PC-9 (cell line): ENCODE measurements at regions not wholly inside any gene's neighbourhood (a gene's known extent, or its start where the extent isn't known, plus 50 kb on each side); places are given as distances from the start of the nearest gene placed in this dataset.

ENCODE experiments used
- BruUV-seq: library from RNA; stranded (reverse); fragments of 400-500 nt; replicated peaks from 2 replicates; lab custom pipeline; 2021; lab: Mats Ljungman, UMichigan
- CTCF ChIA-PET: fragments of 300-600 bp; sonication (Branson Sonifier 250); formaldehyde crosslinking; loops from one replicate; lab custom pipeline; 2022; ENCODE audit warnings: antibody characterized with exemption; lab: Charles Lee
- POLR2A ChIA-PET: fragments of 300-600 bp; sonication (Branson Sonifier 250); formaldehyde crosslinking; loops from one replicate; lab custom pipeline; 2022; ENCODE audit warnings: antibody characterized with exemption; ENCODE audit not compliant: unreplicated experiment; lab: Charles Lee
- DNase-seq, 2 experiments: peaks; one replicate each; pipeline versions ENCODE4 v3.0.0 to v3.0.0-alpha.2; 2015 to 2022; ENCODE audit warnings: mixed read lengths in 1 of 2
- H2AFZ ChIP-seq: fragments of 200-600 bp; sonication (generic); 2 replicates; pipeline ENCODE4 v1.8.1; 2017; ENCODE audit warnings: antibody characterized with exemption
- H3F3A ChIP-seq: fragments of 200-600 bp; sonication (generic); 2 replicates; pipeline ENCODE4 v1.8.1; 2017; ENCODE audit warnings: antibody characterized with exemption, mild to moderate bottlenecking, low read depth; ENCODE audit not compliant: insufficient read depth
- H3K27ac ChIP-seq: fragments of 200-600 bp; sonication (generic); 2 replicates; pipeline ENCODE4 v1.6.1; 2016; ENCODE audit warnings: mixed run types
- H3K27me3 ChIP-seq: fragments of 200-600 bp; sonication (generic); 2 replicates; pipeline ENCODE4 v1.6.1; 2016; ENCODE audit warnings: low read depth, mixed run types; ENCODE audit not compliant: insufficient read depth
- H3K36me3 ChIP-seq: fragments of 200-600 bp; sonication (generic); 2 replicates; pipeline ENCODE4 v1.6.1; 2016; ENCODE audit warnings: low read depth, mixed run types
- H3K4me1 ChIP-seq: fragments of 200-600 bp; sonication (generic); replicated peaks from 2 replicates; pipeline ENCODE4 v1.6.1; 2016; ENCODE audit warnings: mixed run types; ENCODE audit not compliant: insufficient read depth
- H3K4me2 ChIP-seq: fragments of 200-600 bp; sonication (generic); 2 replicates; pipeline ENCODE4 v1.6.1; 2017; ENCODE audit warnings: mixed run types
- H3K4me3 ChIP-seq: fragments of 200-600 bp; sonication (generic); 2 replicates; pipeline ENCODE4 v1.6.1; 2016; ENCODE audit warnings: mixed run types
- H3K79me2 ChIP-seq: fragments of 200-600 bp; sonication (generic); 2 replicates; pipeline ENCODE4 v1.6.1; 2017; ENCODE audit warnings: low read depth, mixed run types
- H3K9me2 ChIP-seq: fragments of 200-600 bp; sonication (generic); 2 replicates; pipeline ENCODE4 v1.8.1; 2017; ENCODE audit warnings: mild to moderate bottlenecking; ENCODE audit not compliant: insufficient read depth
- H3K9me3 ChIP-seq: fragments of 200-600 bp; sonication (generic); 2 replicates; pipeline ENCODE4 v1.8.1; 2016; ENCODE audit warnings: low read depth; ENCODE audit not compliant: insufficient read depth
- H4K20me1 ChIP-seq: fragments of 200-600 bp; sonication (generic); 2 replicates; pipeline ENCODE4 v1.8.1; 2017; ENCODE audit not compliant: insufficient read depth
- CTCF ChIP-seq: fragments of 200-600 bp; sonication (generic); conservative IDR thresholded peaks from 2 replicates; pipeline ENCODE4 v1.6.1; 2017; ENCODE audit warnings: mixed run types, antibody characterized with exemption, mild to moderate bottlenecking, moderate library complexity
- EZH2 ChIP-seq: fragments of 200-600 bp; sonication (generic); IDR thresholded peaks from 2 replicates; pipeline ENCODE4 v1.8.0; 2017; ENCODE audit warnings: antibody characterized with exemption, low read depth
- intact Hi-C: fragments of 100-400 bp; cut with micrococcal nuclease; formaldehyde crosslinking; loops from one replicate; pipeline ENCODE4 v1.10.0; 2022; ENCODE audit not compliant: unreplicated experiment

- Histone ChIP-seq H3K9me3 (peaks cover 28% of the 10 kb centered on the region; the same call in 1 of the 2 replicates), H3K27ac (no peak overlapping the region), H3K79me2 (no peaks in the 10 kb centered on the region), H3K36me3 (no peaks in the 10 kb centered on the region), H3K27me3 (no peaks in the 10 kb centered on the region), H3K4me1 (peaks cover 16% of the 10 kb centered on the region), H3K4me2 (no peak overlapping the region), H3K4me3 (no peak overlapping the region), H2AFZ (no peak overlapping the region), H3K9me2 (no peaks in the 10 kb centered on the region), H4K20me1 (no peaks in the 10 kb centered on the region), H3F3A (peaks cover 23% of the 10 kb centered on the region; the same call in 1 of the 2 replicates)
- no peak for DNase-seq
- TF ChIP-seq CTCF (no peak), EZH2 (no peak)
- intact Hi-C loops: loop anchor here (5.0 kb wide), 2 partner anchors 182 to 542 kb away; no protein-coding TSS in a partner anchor
- BruUV-seq: no TSS peak
- POLR2A ChIA-PET: no interaction called here
- CTCF ChIA-PET: interaction anchor here (0.6 to 0.7 kb wide), 2 partner anchors 543 to 685 kb away, joined by 4 to 5 read pairs; no protein-coding TSS in a partner anchor
Measured at GRCh38 chr20:23234311-23235078, 116.1 kb upstream of the NXT1 start.

GRCh38 chr20:23233341-23233740 lies 117.2 kb upstream of the NXT1 start:
- H3K4me3 ChIP-seq: no peak overlapping the region
- H3F3A ChIP-seq: peaks cover 23% of the 10 kb centered on the region; the same call in 1 of the 2 replicates
- POLR2A ChIA-PET: interaction anchor here (0.7 kb wide), 1 partner anchor 484 kb away, joined by 6 read pairs; no protein-coding TSS in a partner anchor
- no peak overlapping the region for H3K27ac ChIP-seq
- TF ChIP-seq CTCF (no peak), EZH2 (no peak)
- no peaks in the 10 kb centered on the region for H3K79me2 ChIP-seq
- H3K4me2 ChIP-seq: no peak overlapping the region
- no peak for DNase-seq
- no peak overlapping the region for H2AFZ ChIP-seq
- intact Hi-C loops: no loop called here
- H3K9me3 ChIP-seq: peaks cover 28% of the 10 kb centered on the region; the same call in 1 of the 2 replicates
- no peaks in the 10 kb centered on the region for H4K20me1 ChIP-seq
- peaks cover 16% of the 10 kb centered on the region for H3K4me1 ChIP-seq
- H3K9me2 ChIP-seq: no peaks in the 10 kb centered on the region
- BruUV-seq: no TSS peak
- CTCF ChIA-PET: no interaction called here
- H3K27me3 ChIP-seq: no peaks in the 10 kb centered on the region
- no peaks in the 10 kb centered on the region for H3K36me3 ChIP-seq

DNA sequence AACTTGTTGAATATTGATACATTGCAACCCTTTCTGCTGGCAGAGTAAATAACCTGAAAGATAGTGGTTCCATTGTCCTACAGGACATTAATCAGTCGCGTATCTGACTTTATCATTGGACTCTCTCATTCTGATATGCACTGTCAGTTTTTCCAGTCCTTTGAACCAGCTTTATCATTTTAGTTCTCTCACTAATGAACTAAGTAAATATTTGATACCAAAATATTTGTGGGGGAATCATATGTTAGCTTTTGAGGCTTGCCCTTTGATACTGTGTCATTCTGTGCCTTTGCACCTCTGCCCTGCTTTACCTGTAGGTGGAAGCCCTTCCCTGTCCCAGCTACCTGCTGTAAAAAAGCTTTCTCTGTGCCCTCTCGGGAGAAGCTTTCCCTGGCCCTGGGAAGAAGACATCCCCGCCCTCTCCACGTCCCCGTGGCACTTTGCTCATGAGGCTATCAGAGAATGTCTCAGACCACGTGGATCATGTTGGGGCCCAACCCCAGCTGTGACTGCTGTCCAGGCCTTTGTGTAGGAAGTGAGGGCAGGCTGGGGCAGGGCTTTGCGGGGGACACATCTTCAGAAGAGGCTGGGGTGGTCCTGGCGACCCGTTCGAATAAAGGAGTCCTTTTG lies 117.8 kb upstream of the NXT1 start:
- Histone ChIP-seq H3K36me3 (no peaks in the 10 kb centered on the region), H4K20me1 (no peaks in the 10 kb centered on the region), H3K4me3 (no peak overlapping the region), H3K27ac (peak overlapping the region; percentile 77), H3K27me3 (no peaks in the 10 kb centered on the region), H3K4me1 (peaks cover 22% of the 10 kb centered on the region), H2AFZ (no peak overlapping the region), H3K4me2 (no peak overlapping the region), H3K79me2 (no peaks in the 10 kb centered on the region), H3F3A (peaks cover 23% of the 10 kb centered on the region; the same call in 1 of the 2 replicates), H3K9me3 (peaks cover 28% of the 10 kb centered on the region; the same call in 1 of the 2 replicates), H3K9me2 (no peaks in the 10 kb centered on the region)
- intact Hi-C loops: no loop called here
- no peak for DNase-seq
- no TSS peak for BruUV-seq
- CTCF ChIA-PET: no interaction called here
- TF ChIP-seq CTCF (no peak), EZH2 (no peak)
- POLR2A ChIA-PET: interaction anchor here (0.7 kb wide), 1 partner anchor 483 kb away, joined by 6 read pairs; no protein-coding TSS in a partner anchor
